ENCODE measurements at regions not wholly inside any gene's neighbourhood (a gene's known extent, or its start where the extent isn't known, plus 50 kb on each side); places are given as distances from the start of the nearest gene placed in this dataset.

DNA sequence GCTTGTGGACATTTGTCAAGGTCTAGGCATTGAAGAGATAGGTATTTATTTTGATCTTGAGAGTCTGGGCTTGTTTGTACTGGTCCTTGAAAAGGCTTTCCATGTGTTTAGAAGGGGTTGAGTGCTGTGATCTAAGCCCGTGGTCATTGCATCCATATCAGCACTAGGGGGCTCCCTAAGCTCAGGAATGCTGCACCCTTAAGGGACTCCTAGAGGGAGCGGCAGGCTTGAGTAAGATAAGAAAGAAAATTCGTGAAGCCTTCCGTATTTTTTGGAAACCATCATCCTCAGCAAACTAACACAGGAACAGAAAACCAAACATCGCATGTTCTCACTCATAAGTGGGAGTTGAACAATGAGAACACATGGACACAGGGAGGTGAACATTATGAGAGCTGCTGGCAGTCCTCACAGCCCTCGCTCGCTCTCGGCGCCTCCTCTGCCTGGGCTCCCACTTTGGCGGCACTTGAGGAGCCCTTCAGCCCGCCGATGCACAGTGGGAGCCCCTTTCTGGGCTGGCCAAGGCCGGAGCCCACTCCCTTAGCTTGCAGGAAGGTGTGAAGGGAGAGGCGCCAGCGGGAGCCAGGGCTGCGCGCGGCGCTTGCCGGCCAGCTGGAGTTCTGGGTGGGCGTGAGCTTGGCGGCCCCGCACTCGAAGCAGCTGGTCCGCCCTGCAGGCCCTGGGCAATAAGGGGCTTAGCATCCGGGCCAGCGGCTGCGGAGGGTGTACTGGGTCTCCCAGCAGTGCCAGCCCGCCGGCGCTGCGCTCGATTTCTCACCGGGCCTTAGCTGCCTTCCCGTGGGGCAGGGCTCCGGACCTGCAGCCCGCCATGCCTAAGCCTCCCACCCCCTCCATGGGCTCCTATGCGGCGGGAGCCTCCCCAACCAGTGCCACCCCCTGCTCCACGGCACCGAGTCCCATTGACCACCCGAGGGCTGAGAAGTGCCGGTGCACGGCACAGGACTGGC lies 201.2 kb upstream of the PCDH18 start:
- DNase-seq = peak; percentile 50

DNA sequence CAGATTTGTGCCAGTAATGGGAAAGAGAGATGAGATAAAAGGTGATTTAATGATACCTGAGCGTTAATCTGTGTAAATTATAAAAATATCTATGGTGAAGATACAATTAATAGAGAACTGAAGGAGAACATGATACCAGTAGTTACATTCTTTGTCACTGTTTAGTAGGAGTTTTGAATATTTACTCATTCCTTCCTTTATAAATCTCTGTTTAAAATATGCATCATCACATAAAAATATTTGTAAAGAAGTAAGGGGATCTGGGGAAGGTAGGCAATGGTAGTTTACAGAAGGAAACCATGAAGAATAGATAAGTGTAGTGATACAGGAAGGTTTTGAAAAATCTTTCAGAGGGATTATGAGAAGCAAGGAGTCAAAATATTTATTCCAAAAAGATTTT lies 190.6 kb upstream of the PCDH18 start:
- DNase-seq = no peak

DNA sequence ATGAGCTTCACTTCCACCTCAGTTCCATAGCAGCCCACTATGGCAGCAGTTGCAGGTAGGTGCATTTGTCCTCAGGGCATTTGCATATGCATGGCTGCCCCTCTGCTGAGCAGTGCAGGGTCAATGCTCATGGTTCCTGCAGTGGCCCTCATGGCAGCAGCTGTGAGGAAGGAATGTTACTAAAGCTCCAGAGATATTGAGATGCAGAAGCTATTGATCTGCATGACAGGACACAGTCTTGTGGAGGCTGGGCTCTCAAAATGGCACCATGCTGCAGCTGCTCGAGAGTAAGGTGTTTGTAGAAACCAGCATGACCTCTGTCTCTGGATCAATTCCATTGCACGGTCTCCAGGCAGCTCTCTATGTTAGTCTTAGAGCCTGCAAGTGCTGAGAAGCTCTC lies 179.2 kb upstream of the PCDH18 start:
- DNase-seq = no peak

DNA sequence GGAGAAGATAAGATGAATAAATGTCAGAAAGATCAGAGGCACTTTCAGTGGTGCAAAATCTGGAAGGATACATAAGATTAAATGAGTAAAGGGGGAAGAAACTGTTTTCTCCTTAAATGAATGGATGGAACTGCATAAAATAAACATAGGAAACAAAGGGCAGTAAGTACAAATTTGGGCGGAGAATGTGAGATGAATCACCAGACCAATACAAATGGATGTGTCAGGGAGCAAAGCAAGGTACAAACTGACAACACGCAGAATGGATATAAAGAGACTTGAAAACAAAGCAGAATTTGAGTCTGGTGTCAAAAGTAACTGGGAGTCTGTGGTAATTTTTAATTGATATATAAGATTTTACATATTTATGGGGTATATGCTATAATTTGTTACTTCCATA lies 175.3 kb upstream of the PCDH18 start:
- no peak for DNase-seq

DNA sequence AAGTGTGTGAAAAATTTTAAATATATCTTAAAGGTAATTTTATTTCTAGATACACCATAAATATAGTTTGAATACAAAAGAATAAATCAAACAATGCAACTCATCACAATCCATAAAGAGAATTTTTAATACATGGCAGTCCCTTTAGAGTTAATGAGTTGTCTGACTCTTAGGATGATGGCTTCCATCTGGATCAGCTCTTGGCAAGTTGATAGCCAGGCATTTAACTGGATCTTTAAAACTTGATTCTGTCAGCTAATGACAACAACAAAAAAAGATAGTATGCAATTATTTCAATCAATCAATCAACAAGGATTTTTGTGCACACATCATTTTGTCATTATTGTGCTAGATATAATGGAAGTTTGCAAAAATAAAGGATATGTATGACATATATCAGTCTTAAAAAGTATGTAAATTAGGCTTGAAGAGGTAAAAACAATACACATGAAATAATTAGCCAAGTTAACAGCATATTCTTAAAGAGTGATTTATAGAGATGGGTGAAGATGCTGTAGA lies 174.9 kb upstream of the PCDH18 start:
- DNase-seq = no peak

DNA sequence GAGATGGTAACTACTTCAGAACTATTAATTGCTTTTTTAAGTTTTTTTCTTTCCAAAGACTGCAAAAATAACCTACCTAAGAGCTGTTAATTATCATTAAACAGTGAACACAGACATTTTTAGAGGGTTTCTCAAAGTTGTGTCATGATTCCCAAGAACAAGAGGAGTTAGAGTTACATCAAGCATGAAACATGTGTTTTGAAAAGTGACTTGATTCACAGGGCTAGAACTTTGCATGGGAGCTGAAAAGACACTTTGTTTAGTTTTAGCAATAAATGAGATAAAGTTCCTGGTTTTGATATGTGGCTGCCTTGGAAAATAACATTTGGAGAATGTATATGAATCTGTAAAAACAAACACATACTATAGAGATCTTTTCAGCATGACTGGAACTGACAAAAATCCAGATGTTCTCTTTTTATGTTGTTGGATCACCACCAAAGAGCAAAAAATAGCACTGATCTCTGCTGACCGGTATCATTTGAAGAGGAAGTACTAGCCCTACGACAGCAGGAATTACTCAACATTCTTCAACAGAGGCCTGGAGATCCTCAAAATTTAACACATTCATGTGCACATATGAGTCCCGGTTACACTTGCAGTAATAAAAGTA lies 173.0 kb upstream of the PCDH18 start:
- no peak for DNase-seq

DNA sequence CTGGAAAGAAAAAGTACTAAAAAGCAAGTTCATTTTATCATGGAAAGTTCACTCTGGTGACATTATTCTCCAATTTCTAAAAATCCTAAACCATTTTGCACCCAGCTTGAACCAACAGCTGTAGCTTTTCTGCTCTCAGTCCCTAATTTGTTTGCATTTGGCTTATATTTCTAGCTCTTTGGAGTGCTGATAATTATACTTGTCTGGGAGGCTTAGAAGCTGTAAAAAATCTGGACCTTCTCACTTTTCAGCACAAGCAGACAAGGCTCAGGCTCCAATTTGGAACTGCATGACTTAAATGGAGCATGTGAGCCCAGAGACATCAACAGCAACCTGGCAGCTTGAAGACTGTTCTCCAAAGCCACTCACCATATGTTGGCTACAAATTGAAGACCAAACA lies 170.9 kb upstream of the PCDH18 start:
- DNase-seq = peak; percentile 2

DNA sequence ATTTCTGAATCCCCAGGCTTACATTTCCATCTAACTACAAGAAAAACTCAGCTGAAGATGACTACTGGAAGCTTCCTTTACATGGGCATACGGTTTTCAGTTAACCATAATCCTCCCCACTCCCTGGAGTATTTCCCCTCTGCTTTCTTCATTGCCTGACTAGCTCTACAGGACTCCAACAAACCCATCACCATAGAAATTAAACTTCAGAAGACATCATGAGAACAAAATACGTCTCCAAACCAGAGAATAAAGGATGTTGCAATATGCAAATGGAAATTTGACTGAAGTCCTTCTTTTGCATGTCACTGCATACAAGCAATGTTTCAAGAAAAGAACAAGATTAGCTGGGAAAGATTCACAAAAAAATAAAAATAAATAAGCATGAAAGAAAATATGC lies 170.2 kb upstream of the PCDH18 start:
- no peak for DNase-seq

DNA sequence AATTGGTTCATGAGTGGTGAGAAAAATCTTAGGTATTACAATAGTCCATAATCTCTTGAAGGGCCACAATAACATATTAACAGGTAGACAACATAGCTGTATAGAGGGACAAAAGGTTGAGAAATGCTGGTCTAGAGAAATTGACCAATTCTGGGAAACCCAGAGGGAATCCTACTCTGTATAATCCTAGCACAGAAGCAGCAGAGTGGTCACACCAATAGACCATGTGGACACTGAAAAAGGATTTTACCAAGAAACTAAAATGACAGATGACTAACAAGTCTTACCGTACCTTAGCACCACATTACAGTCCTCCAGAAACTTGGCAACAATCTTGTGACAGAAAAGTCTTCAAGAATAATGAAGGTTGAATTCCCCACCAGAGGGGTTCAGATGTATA lies 169.1 kb upstream of the PCDH18 start:
- no peak for DNase-seq

DNA sequence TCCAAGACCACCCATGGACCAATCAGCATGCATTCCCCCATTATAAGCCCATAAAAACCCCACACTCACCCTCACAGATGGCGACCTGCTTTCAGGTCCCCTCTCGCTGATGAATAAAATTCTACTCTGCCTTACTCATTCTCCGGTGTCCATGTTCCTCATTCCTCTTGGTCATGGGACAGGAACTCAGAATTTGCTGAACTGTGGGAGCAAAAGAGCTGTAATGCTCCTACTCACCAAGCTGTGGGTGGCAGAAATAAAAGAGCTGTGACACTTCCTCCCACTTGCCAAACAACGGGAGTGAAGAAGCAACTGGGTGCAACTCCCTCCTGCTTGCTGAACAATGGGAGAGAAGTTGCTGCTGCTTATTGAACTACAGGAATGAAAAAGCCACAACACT lies 168.5 kb upstream of the PCDH18 start:
- no peak for DNase-seq

DNA sequence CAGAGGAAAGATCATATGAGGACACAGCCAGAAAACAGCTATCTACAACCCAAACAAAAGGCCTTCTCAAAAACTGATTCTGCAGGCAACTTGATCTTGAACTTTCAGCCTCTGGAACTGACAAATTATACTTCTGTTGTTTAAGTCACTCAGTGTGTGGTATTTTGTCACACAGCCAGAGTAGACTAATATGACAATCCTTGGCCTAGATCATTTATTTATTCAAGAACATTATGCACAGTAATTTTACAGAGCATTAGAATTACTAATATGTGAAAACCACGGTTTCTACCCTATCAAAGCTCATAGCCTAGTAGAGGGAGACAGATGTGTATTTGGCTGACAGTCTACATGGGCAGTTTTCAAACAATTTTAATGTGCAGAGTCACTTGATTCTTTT lies 167.8 kb upstream of the PCDH18 start:
- DNase-seq = no peak

DNA sequence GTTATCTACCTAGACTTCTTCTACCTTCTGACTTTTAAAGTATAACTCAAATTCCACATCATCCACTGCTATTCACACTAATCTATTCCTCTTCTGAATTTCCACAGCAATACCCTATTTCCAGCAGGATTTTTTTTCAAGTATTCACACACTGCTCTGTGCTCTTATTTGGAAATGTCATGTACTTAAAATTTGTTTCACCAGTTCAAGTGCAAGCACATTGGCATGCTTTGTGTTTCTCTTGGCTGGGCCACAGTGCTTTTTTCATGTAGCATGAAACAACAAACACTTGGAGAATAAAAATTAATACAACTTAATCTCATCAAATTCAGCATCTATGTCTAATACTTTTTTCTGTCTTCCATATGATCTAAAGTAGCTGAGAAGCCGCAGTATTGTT lies 161.8 kb upstream of the PCDH18 start:
- no peak for DNase-seq

DNA sequence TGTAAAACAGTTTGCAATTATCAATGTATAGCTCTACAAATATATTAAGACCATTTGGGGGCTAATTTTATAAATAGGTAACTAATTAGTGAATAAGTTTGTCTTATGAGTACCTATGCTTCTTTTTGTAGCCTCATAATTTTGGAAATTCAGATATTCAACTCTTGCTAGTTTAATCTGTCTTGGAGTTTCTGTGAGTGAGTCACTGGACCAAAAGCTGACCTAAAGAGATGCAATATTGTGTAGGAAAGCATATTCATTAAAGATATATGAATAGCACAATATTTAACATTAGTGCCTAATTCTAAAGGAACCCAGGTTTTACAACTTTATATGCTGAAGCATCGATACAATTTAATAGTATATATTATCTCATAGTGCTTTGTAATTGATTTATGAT lies 161.3 kb upstream of the PCDH18 start:
- DNase-seq = no peak

DNA sequence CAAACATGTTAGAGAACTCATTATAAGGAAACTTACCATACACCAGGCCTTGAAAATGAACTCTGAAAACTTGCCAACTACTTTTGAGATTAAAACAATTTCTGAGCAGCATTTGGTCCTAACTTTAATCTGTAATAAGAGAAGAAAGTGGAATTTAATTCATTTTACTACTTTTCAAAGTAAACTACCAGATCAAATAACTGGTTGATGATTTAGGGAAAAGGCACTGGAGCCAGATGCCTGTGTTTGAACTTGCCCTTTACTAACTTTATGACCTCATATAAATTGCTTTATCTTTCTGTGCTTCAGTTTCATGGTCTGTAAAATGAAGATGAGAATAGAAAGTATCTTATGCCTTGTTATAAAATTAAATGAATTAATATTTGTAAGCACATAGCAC lies 159.9 kb upstream of the PCDH18 start:
- DNase-seq = no peak

DNA sequence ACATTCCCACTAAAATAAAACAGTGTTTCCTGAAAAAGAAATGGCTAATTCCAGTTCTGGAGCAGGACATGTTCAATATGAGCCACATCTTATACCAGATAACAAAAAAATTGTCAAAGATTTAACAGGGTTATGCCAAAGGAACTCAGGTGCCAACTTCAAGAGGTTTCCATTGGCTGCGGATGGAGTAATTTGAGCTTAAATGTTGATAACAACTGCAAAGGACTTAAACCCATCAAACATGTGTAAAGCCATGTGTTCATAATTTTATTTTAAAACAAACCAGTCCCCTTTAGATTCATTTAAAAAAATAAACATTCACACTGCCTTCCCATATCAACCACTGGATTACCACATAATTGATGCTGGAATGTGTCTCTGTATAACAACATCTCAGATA lies 156.4 kb upstream of the PCDH18 start:
- DNase-seq = no peak

DNA sequence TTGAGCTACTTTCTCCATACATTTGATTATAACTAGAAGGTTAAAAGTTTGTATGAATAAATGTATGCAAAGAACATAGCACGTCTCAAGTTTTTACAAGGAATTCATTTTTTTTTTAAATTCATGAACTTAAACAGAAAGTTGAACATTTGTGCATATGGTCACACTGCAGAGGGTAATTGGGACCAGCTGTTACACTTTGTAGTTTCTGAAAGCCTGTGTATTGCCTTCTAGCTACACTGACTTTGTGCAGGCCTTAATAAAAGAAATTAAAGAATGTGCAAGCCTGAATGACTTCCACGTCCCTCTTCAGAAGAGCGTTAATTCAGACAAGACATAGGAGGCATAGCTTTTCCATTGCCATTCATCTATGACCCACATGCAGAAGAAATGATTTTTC lies 153.1 kb upstream of the PCDH18 start:
- DNase-seq = peak; percentile 39

DNA sequence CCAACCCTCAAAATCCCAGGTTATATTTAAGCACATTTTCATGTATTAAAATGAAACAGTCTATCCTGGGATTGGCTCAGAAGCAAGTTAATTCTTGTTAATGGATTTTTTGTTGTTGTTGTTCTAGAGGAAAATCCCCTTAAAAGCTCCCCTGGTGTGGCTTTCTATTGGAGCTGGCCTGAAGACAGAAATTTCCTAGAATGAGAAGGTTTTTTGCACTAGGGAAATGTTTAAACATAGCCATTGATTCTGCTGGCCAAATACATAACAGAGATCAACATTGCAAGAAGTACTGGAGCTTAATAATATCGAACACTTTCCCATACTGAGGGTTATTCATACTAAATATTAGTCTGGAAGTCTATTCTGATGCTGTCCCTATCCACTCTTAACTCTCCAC lies 148.8 kb upstream of the PCDH18 start:
- peak; percentile 3 for DNase-seq

DNA sequence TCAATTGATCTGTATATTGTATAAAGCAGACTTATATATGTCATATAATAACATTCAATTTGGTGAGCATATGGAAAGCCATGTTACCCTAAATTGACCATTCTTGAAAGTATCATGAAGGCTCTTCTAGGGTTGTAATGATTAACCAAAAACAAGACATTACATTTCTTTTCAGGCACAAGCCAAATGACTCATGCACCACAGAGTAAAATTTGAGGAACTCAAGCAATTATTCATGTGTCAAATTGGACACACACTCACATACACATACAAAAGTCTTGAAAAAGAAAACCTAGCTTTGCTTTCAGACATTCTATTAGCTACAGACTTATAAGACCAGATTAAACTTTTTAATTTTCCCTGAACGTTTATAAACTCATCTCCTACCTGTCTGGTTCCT lies 146.5 kb upstream of the PCDH18 start:
- DNase-seq = no peak

DNA sequence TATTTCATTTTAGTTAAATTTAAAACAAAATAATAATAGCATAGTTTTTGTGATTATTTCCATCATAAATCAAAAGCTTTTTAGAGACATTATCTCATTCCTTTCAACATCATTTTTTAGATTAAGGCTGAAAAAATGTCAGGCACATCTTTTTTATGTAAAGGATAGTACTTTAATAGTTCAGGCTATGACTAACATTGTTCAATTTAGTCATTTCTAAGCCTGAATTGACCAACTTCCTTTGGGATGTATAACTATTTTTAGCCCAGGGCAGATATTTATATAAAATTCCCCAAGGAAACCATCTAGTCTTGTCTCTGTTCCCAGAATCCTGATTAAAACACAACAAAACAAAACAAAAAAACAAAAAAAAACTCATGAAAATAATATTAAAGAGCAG lies 145.6 kb upstream of the PCDH18 start:
- no peak for DNase-seq

DNA sequence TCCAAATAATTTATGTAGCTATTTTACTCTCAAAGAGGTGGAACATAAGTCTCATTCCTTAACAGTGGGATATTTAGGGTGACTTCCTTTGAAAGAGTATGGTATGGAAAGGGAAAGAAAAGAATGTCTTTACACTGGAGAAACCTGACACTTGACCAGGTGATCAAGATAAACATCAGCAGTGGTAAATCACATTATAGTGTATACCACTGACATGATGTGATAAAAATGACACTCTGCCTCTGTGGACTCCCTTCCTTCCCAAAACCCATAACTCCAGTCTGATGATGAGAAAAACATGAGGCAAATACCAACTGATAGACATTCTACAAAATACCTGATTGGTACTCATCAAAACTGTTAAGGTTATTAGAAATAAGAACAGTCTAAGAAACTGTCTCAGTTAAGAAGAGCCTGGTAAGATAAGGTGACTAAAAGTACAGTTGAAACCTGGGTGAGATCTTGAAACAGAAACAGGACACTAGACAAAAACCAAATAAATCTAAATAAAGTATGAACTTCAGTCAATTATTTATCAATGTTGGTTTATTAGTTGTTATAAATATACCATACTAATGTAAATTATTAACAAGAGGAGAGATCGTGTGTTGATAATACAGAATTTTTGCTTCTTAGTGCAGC lies 144.2 kb upstream of the PCDH18 start:
- DNase-seq = no peak

DNA sequence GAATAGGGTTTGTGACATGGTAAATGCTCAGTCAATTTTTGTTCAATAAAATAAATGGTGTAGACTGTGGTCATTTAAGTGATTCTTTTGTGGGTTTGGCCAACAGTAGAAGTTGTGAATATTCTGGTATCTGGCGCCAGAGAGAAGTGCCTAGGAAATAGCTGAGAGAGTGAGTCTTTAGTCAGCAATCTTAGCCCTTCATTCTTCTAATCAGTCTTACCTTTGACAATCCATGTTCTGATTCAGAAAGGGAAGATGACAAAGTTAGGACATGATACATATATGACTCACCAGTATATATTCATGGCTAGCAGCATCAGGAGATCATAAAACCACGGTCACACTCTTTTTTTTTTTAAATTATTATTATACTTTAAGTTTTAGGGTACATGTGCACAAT lies 141.8 kb upstream of the PCDH18 start:
- DNase-seq = no peak

DNA sequence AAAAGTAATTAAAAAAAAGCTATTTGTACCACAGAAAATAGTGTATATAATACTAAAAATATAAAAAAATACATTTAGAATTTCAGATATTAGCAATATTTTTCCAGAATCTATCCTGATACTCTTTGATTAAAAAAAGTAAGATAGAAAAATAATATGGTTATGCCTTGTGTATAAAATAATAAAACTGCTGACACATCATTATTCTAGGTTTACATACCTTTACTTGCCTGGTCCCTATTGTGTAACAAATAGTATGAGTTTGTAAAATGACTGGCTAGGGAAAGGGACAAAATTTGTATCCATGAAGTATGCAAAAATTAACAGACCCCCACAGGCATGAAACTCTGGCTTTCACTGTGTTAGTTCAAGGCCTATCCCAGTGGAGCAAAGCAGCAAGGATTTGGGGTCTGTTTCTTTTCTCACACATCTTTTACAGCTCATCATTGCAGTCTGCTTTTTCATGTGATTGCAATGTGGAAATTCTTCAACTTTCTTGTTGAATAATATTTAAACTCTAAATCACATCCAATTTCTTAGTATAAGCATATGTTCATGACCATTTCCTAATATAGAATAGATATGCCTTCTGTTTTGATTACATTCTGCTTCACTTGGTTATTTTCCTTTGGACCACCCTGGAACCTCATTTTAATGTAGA lies 136.7 kb upstream of the PCDH18 start:
- no peak for DNase-seq

DNA sequence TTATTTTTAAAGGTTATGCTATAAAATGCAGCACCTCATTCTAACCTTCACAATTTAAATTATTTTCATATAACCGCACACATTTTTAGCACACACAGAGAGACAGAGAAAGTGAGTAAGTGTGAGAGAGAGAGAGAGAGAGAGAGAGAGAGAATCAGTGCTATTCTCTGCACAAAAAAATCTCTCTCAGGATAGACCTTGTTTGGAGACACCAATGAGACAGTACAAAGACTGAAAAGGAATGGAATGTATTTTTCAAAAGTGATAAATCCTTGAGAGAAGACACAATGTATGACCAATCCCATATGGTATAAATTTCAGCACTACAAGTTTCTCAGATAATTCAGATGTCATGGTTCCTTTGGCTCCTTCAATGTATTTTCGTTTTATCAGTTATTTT lies 132.1 kb upstream of the PCDH18 start:
- no peak for DNase-seq

DNA sequence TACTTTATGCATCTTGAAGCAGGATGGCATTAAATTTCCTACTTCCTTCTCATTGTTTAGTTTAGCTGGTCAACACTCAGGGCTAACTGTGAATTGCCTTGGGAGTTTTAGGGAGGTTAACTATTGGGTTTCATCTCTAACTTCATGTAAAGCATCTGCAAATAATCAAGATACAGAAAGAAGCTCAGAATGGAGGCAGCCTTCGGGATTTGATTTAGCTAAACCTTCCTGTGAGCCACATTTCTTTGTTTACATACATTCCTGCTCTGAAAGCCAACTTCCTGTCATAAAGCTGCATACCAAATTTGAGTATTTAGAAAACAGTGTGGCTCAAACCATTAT lies 131.7 kb upstream of the PCDH18 start:
- DNase-seq = no peak

Measured in NCI-H82 (cell line).